MCF 10A (cell line): ENCODE measurements at regions not wholly inside any gene's neighbourhood (a gene's known extent, or its start where the extent isn't known, plus 50 kb on each side); places are given as distances from the start of the nearest gene placed in this dataset.

Experiments
- BruUV-seq: library from RNA; stranded (reverse); fragments of 400-500 nt; replicated peaks from 2 replicates; lab custom pipeline; 2021; lab: Mats Ljungman, UMichigan
- CTCF ChIA-PET: fragments of 300-600 bp; sonication (Branson Sonifier 250); formaldehyde crosslinking; extraction: SDS; loops from one replicate; lab custom pipeline; 2021; ENCODE audit warnings: antibody characterized with exemption, inconsistent platforms; lab: Yijun Ruan, JAX
- POLR2A ChIA-PET: fragments of 300-600, 350-650 bp; sonication (Branson Sonifier 250); formaldehyde crosslinking; extraction: SDS; loops from one replicate; lab custom pipeline; 2020; ENCODE audit warnings: antibody characterized with exemption, inconsistent platforms; lab: Yijun Ruan, JAX
- DNase-seq: peaks from one replicate; pipeline ENCODE4 v3.0.0-alpha.2; 2018; ENCODE audit not compliant: unreplicated experiment
- H3K27ac Mint-ChIP-seq: one replicate; pipeline ENCODE4 v1.8.0; 2022; ENCODE audit warnings: mild to moderate bottlenecking, low read depth, mixed read lengths; ENCODE audit not compliant: unreplicated experiment
- H3K27me3 Mint-ChIP-seq: one replicate; pipeline ENCODE4 v1.8.0; 2022; ENCODE audit warnings: mixed read lengths; ENCODE audit not compliant: insufficient read depth, unreplicated experiment
- H3K36me3 Mint-ChIP-seq: one replicate; pipeline ENCODE4 v1.8.0; 2022; ENCODE audit warnings: mild to moderate bottlenecking, moderate library complexity, mixed read lengths; ENCODE audit not compliant: insufficient read depth, unreplicated experiment
- H3K4me1 Mint-ChIP-seq: one replicate; pipeline ENCODE4 v1.8.0; 2022; ENCODE audit warnings: mixed read lengths; ENCODE audit not compliant: insufficient read depth, unreplicated experiment
- H3K4me3 Mint-ChIP-seq: one replicate; pipeline ENCODE4 v1.8.0; 2022; ENCODE audit warnings: mild to moderate bottlenecking, moderate library complexity, mixed read lengths; ENCODE audit not compliant: unreplicated experiment
- H3K9me3 Mint-ChIP-seq: one replicate; pipeline ENCODE4 v1.8.0; 2022; ENCODE audit warnings: mixed read lengths; ENCODE audit not compliant: unreplicated experiment
- CTCF ChIP-seq: fragments of 200-600 bp; IDR thresholded peaks from one replicate; pipeline ENCODE4 v1.8.0; 2022; ENCODE audit warnings: antibody characterized with exemption, mild to moderate bottlenecking; ENCODE audit not compliant: unreplicated experiment
- intact Hi-C: fragments of 100-400 bp; cut with micrococcal nuclease; formaldehyde crosslinking; loops from 2 replicates; pipeline ENCODE4 v1.14.1; 2022

- H3K4me1 Mint-ChIP-seq: no peaks in the 10 kb centered on the region
- intact Hi-C loops: no loop called here
- H3K27ac Mint-ChIP-seq: no peak overlapping the region
- TF ChIP-seq CTCF: no peak
- ChIA-PET POLR2A (no interaction called here), CTCF (interaction anchor here (1.1 kb wide), 1 partner anchor 16 kb away, joined by 3 read pairs; no protein-coding TSS in a partner anchor)
- H3K36me3 Mint-ChIP-seq: no peaks in the 10 kb centered on the region
- H3K27me3 Mint-ChIP-seq: no peaks in the 10 kb centered on the region
- DNase-seq: no peak
- no TSS peak for BruUV-seq
- H3K4me3 Mint-ChIP-seq: no peak overlapping the region
- peaks cover 5% of the 10 kb centered on the region for H3K9me3 Mint-ChIP-seq
Observed at GRCh38 chr13:103164251-103164650, 98.0 kb upstream of the SLC10A2 start.

- H3K36me3 Mint-ChIP-seq: no peaks in the 10 kb centered on the region
- no peak overlapping the region for H3K4me3 Mint-ChIP-seq
- DNase-seq: no peak
- POLR2A ChIA-PET: no interaction called here
- no peak for TF ChIP-seq CTCF
- H3K27ac Mint-ChIP-seq: no peak overlapping the region
- no TSS peak for BruUV-seq
- intact Hi-C loops: no loop called here
- H3K4me1 Mint-ChIP-seq: peaks cover 10% of the 10 kb centered on the region
- CTCF ChIA-PET: no interaction called here
- no peaks in the 10 kb centered on the region for H3K9me3 Mint-ChIP-seq
- H3K27me3 Mint-ChIP-seq: no peaks in the 10 kb centered on the region
Observed at GRCh38 chr13:103161476-103161875, 95.3 kb upstream of the SLC10A2 start.

GRCh38 chr13:103157434-103158145 lies 91.4 kb upstream of the SLC10A2 start:
- H3K27ac Mint-ChIP-seq: no peak overlapping the region
- DNase-seq: peak; percentile 32
- no peak overlapping the region for H3K4me3 Mint-ChIP-seq
- POLR2A ChIA-PET: interaction anchor here (0.6 to 2.5 kb wide), 4 partner anchors 84 to 1928 kb away, joined by 3 to 15 read pairs (median 3); no protein-coding TSS in a partner anchor
- intact Hi-C loops: no loop called here
- no peaks in the 10 kb centered on the region for H3K36me3 Mint-ChIP-seq
- H3K27me3 Mint-ChIP-seq: no peaks in the 10 kb centered on the region
- BruUV-seq: no TSS peak
- no peaks in the 10 kb centered on the region for H3K9me3 Mint-ChIP-seq
- CTCF ChIA-PET: interaction anchor here (0.6 to 1.2 kb wide), 4 partner anchors 42 to 287 kb away, joined by 3 to 4 read pairs (median 3); no protein-coding TSS in a partner anchor
- peaks cover 11% of the 10 kb centered on the region for H3K4me1 Mint-ChIP-seq
- TF ChIP-seq CTCF: no peak

GRCh38 chr13:103157016-103157415 lies 90.8 kb upstream of the SLC10A2 start:
- no peaks in the 10 kb centered on the region for H3K27me3 Mint-ChIP-seq
- no TSS peak for BruUV-seq
- no peak for TF ChIP-seq CTCF
- ChIA-PET CTCF (interaction anchor here (0.6 to 0.9 kb wide), 2 partner anchors 41 to 244 kb away, joined by 3 read pairs; no protein-coding TSS in a partner anchor), POLR2A (interaction anchor here (0.7 to 2.5 kb wide), 4 partner anchors 243 to 1928 kb away, joined by 3 to 15 read pairs (median 4); no protein-coding TSS in a partner anchor)
- no peak overlapping the region for H3K4me3 Mint-ChIP-seq
- peaks cover 11% of the 10 kb centered on the region for H3K4me1 Mint-ChIP-seq
- H3K27ac Mint-ChIP-seq: no peak overlapping the region
- H3K9me3 Mint-ChIP-seq: no peaks in the 10 kb centered on the region
- H3K36me3 Mint-ChIP-seq: no peaks in the 10 kb centered on the region
- intact Hi-C loops: no loop called here
- DNase-seq: peak; percentile 88
